Neuronal stem cell (in vitro differentiated cells): ENCODE measurements at regions not wholly inside any gene's neighbourhood (a gene's known extent, or its start where the extent isn't known, plus 50 kb on each side); places are given as distances from the start of the nearest gene placed in this dataset.

Experiments used
- DNase-seq: peaks from one replicate; pipeline ENCODE4 v3.0.0-alpha.2; 2013; ENCODE audit warnings: low spot score
- H2AFZ ChIP-seq: one replicate; pipeline ENCODE4 v1.6.1; 2013; ENCODE audit warnings: mild to moderate bottlenecking, low read length, inconsistent platforms
- H2AK5ac ChIP-seq: 2 replicates; pipeline ENCODE4 v1.6.1; 2013; ENCODE audit warnings: low read depth, mild to moderate bottlenecking, inconsistent platforms, low read length, moderate library complexity, mixed read lengths
- H2BK120ac ChIP-seq: 2 replicates; pipeline ENCODE4 v1.6.1; 2013; ENCODE audit warnings: low read depth, mild to moderate bottlenecking, inconsistent platforms, low read length, moderate library complexity, mixed read lengths
- H2BK12ac ChIP-seq: one replicate; pipeline ENCODE4 v1.6.1; 2013; ENCODE audit warnings: low read length, inconsistent platforms
- H2BK15ac ChIP-seq: 2 replicates; pipeline ENCODE4 v1.6.1; 2013; ENCODE audit warnings: mild to moderate bottlenecking, low read length, inconsistent platforms, mixed read lengths
- H2BK5ac ChIP-seq: one replicate; pipeline ENCODE4 v1.6.1; 2013; ENCODE audit warnings: inconsistent platforms, mild to moderate bottlenecking, low read length, moderate library complexity
- H3K14ac ChIP-seq: one replicate; pipeline ENCODE4 v1.6.1; 2013; ENCODE audit warnings: low read length, inconsistent platforms
- H3K18ac ChIP-seq: 2 replicates; pipeline ENCODE4 v1.6.1; 2013; ENCODE audit warnings: low read length, inconsistent platforms
- H3K23ac ChIP-seq: 2 replicates; pipeline ENCODE4 v1.6.1; 2013; ENCODE audit warnings: low read depth, mild to moderate bottlenecking, mixed read lengths, low read length, inconsistent platforms; ENCODE audit not compliant: poor library complexity
- H3K27ac ChIP-seq: replicated peaks from 3 replicates; pipeline ENCODE4 v1.5.1; 2013; ENCODE audit warnings: low read length, inconsistent platforms
- H3K27me3 ChIP-seq, 3 experiments: 2 replicates each; pipeline ENCODE4 v1.6.1; 2013; ENCODE audit warnings: low read length in 3 of 3, mild to moderate bottlenecking in 2 of 3, inconsistent platforms in 1 of 3, low read depth in 1 of 3, mixed read lengths in 1 of 3, moderate library complexity in 1 of 3; ENCODE audit not compliant: control insufficient read depth in 3 of 3, insufficient read depth in 3 of 3
- H3K36me3 ChIP-seq, 2 donors: replicated peaks in 1 of 2; 2 replicates each; pipeline ENCODE4 v1.6.1; 2013; ENCODE audit warnings: low read length in 2 of 2; ENCODE audit not compliant: control insufficient read depth in 2 of 2, insufficient read depth in 2 of 2
- H3K4ac ChIP-seq: 2 replicates; pipeline ENCODE4 v1.6.1; 2013; ENCODE audit warnings: inconsistent platforms, mild to moderate bottlenecking, low read length, moderate library complexity
- H3K4me1 ChIP-seq, 2 donors: 1 replicate in 1 of 2; 2 replicates in 1 of 2; pipeline ENCODE4 v1.6.1; 2013; ENCODE audit warnings: low read length in 2 of 2, low read depth in 1 of 2; ENCODE audit not compliant: control insufficient read depth in 2 of 2, insufficient read depth in 1 of 2
- H3K4me2 ChIP-seq: one replicate; pipeline ENCODE4 v1.6.1; 2013; ENCODE audit warnings: mild to moderate bottlenecking, low read length, inconsistent platforms; ENCODE audit not compliant: insufficient read depth, poor library complexity, severe bottlenecking
- H3K4me3 ChIP-seq, 2 donors: 2 replicates each; pipeline ENCODE4 v1.5.1; 2013; ENCODE audit warnings: low read length in 2 of 2, mild to moderate bottlenecking in 2 of 2, inconsistent platforms in 1 of 2, moderate library complexity in 1 of 2
- H3K79me1 ChIP-seq: one replicate; pipeline ENCODE4 v1.6.1; 2013; ENCODE audit warnings: low read depth, mild to moderate bottlenecking, inconsistent platforms, low read length, moderate library complexity
- H3K9ac ChIP-seq: one replicate; pipeline ENCODE4 v1.6.1; 2013; ENCODE audit warnings: mild to moderate bottlenecking, low read depth, low read length, inconsistent platforms; ENCODE audit not compliant: poor library complexity
- H3K9me3 ChIP-seq, 2 donors: replicated peaks in 1 of 2; 2 replicates each; pipeline versions ENCODE3 to v1.6.1; 2013; ENCODE audit warnings: low read length in 2 of 2, mild to moderate bottlenecking in 2 of 2, inconsistent platforms in 1 of 2, low read depth in 1 of 2, mixed read lengths in 1 of 2, moderate library complexity in 1 of 2; ENCODE audit not compliant: control insufficient read depth in 2 of 2, insufficient read depth in 1 of 2
- H4K8ac ChIP-seq: one replicate; pipeline ENCODE4 v1.6.1; 2013; ENCODE audit warnings: low read depth, mild to moderate bottlenecking, inconsistent platforms, low read length, moderate library complexity
- H4K91ac ChIP-seq: one replicate; pipeline ENCODE4 v1.6.1; 2013; ENCODE audit warnings: low read length, low read depth, mild to moderate bottlenecking, inconsistent platforms; ENCODE audit not compliant: poor library complexity
- WGBS, 2 donors: extraction: QIAGEN DNeasy Blood & Tissue Kit; methylation state at CpG; one replicate each; pipeline ENCODE4 v1.1.7; 2013; ENCODE audit warnings: missing lambda C conversion rate in 2 of 2, mixed read lengths in 1 of 2; ENCODE audit not compliant: insufficient read length in 2 of 2, insufficient replicate concordance in 1 of 2; ENCODE audit errors: extremely low coverage in 2 of 2; 5-methylcytosine and 5-hydroxymethylcytosine counted together

GRCh38 chr1:69414574-69414973 is 153.1 kb upstream of the LRRC7 start:
- no peaks in the 10 kb centered on the region for H3K27me3 ChIP-seq
- H2AFZ ChIP-seq: no peak overlapping the region
- no peaks in the 10 kb centered on the region for H3K9me3 ChIP-seq
- H2BK120ac ChIP-seq: no peak overlapping the region
- H3K36me3 ChIP-seq: no peaks in the 10 kb centered on the region
- no peaks in the 10 kb centered on the region for H3K79me1 ChIP-seq
- H2BK12ac ChIP-seq: no peak overlapping the region
- DNase-seq: no peak
- H4K91ac ChIP-seq: no peak overlapping the region
- WGBS, 2 donors: no CpG with 5 or more reads among the region's 1 CpG
- no peaks in the 10 kb centered on the region for H3K4me1 ChIP-seq
- H4K8ac ChIP-seq: no peak overlapping the region
- no peak overlapping the region for H3K4me3 ChIP-seq
- no peak overlapping the region for H3K4me2 ChIP-seq
- H3K18ac ChIP-seq: no peak overlapping the region
- no peak overlapping the region for H3K9ac ChIP-seq
- H2BK5ac ChIP-seq: no peak overlapping the region
- H3K23ac ChIP-seq: no peak overlapping the region
- H2AK5ac ChIP-seq: no peak overlapping the region
- H3K4ac ChIP-seq: no peak overlapping the region
- H3K27ac ChIP-seq: no peak overlapping the region
- no peak overlapping the region for H2BK15ac ChIP-seq
- no peak overlapping the region for H3K14ac ChIP-seq

GRCh38 chr1:69421286-69421685 is 146.4 kb upstream of the LRRC7 start:
- no peak overlapping the region for H4K8ac ChIP-seq
- H3K9me3 ChIP-seq: no peaks in the 10 kb centered on the region
- no peak overlapping the region for H4K91ac ChIP-seq
- no peaks in the 10 kb centered on the region for H3K4me1 ChIP-seq
- H2AK5ac ChIP-seq: no peak overlapping the region
- no peaks in the 10 kb centered on the region for H3K79me1 ChIP-seq
- H3K9ac ChIP-seq: no peak overlapping the region
- no peak for DNase-seq
- H3K23ac ChIP-seq: no peak overlapping the region
- no peak overlapping the region for H2BK15ac ChIP-seq
- H2BK12ac ChIP-seq: no peak overlapping the region
- no peaks in the 10 kb centered on the region for H3K36me3 ChIP-seq
- H3K4me2 ChIP-seq: no peak overlapping the region
- H3K27ac ChIP-seq: no peak overlapping the region
- no peak overlapping the region for H3K14ac ChIP-seq
- no peak overlapping the region for H2AFZ ChIP-seq
- H3K4ac ChIP-seq: no peak overlapping the region
- no peak overlapping the region for H3K18ac ChIP-seq
- H2BK120ac ChIP-seq: no peak overlapping the region
- no peak overlapping the region for H2BK5ac ChIP-seq
- no CpG with 5 or more reads among the region's 2 CpGs for WGBS, 2 donors
- no peak overlapping the region for H3K4me3 ChIP-seq
- no peaks in the 10 kb centered on the region for H3K27me3 ChIP-seq

GRCh38 chr1:69425871-69426270 is 141.9 kb upstream of the LRRC7 start:
- H2BK120ac ChIP-seq: no peak overlapping the region
- H3K14ac ChIP-seq: no peak overlapping the region
- no peak overlapping the region for H3K4me2 ChIP-seq
- no peak overlapping the region for H3K27ac ChIP-seq
- H3K4me3 ChIP-seq: no peak overlapping the region
- H3K4me1 ChIP-seq: no peaks in the 10 kb centered on the region
- DNase-seq: no peak
- no peaks in the 10 kb centered on the region for H3K9me3 ChIP-seq
- no peak overlapping the region for H3K9ac ChIP-seq
- H3K23ac ChIP-seq: no peak overlapping the region
- H4K91ac ChIP-seq: no peak overlapping the region
- H4K8ac ChIP-seq: no peak overlapping the region
- no peak overlapping the region for H2AK5ac ChIP-seq
- no peak overlapping the region for H2BK12ac ChIP-seq
- no peak overlapping the region for H3K4ac ChIP-seq
- no peak overlapping the region for H2AFZ ChIP-seq
- H3K36me3 ChIP-seq: no peaks in the 10 kb centered on the region
- H3K27me3 ChIP-seq: no peaks in the 10 kb centered on the region
- no peak overlapping the region for H2BK15ac ChIP-seq
- no peak overlapping the region for H3K18ac ChIP-seq
- no peaks in the 10 kb centered on the region for H3K79me1 ChIP-seq
- no peak overlapping the region for H2BK5ac ChIP-seq

GRCh38 chr1:69426401-69426800 is 141.3 kb upstream of the LRRC7 start:
- no peak overlapping the region for H2BK120ac ChIP-seq
- H3K27ac ChIP-seq: no peak overlapping the region
- H3K4me2 ChIP-seq: no peak overlapping the region
- no peak overlapping the region for H2AK5ac ChIP-seq
- H3K4me3 ChIP-seq: no peak overlapping the region
- H3K14ac ChIP-seq: no peak overlapping the region
- no peak overlapping the region for H3K18ac ChIP-seq
- no peak overlapping the region for H2BK5ac ChIP-seq
- no CpG with 5 or more reads among the region's 2 CpGs for WGBS, 2 donors
- H2BK15ac ChIP-seq: no peak overlapping the region
- no peaks in the 10 kb centered on the region for H3K36me3 ChIP-seq
- no peak overlapping the region for H3K9ac ChIP-seq
- H3K4me1 ChIP-seq: no peaks in the 10 kb centered on the region
- H4K91ac ChIP-seq: no peak overlapping the region
- H3K79me1 ChIP-seq: no peaks in the 10 kb centered on the region
- H4K8ac ChIP-seq: no peak overlapping the region
- H3K9me3 ChIP-seq: no peaks in the 10 kb centered on the region
- H3K4ac ChIP-seq: no peak overlapping the region
- no peaks in the 10 kb centered on the region for H3K27me3 ChIP-seq
- no peak overlapping the region for H2AFZ ChIP-seq
- H3K23ac ChIP-seq: no peak overlapping the region
- DNase-seq: no peak
- H2BK12ac ChIP-seq: no peak overlapping the region
